Activated naive CD8-positive, alpha-beta T cell treated with anti-CD3 and anti-CD28 coated beads, Interleukin-2, amount 50 U/mL, for 24 hours (primary cell): ENCODE measurements at regions not wholly inside any gene's neighbourhood (a gene's known extent, or its start where the extent isn't known, plus 50 kb on each side); places are given as distances from the start of the nearest gene placed in this dataset.

Source experiments
- ATAC-seq: fragments of 150-1000 bp; cut with Tn5 transposase; one replicate; pipeline ENCODE4 v1.10.0; 2021
- DNase-seq: peaks from one replicate; pipeline ENCODE4 v3.0.0; 2021
- H3K27ac Mint-ChIP-seq: one replicate; pipeline ENCODE4 v1.8.0; 2021; ENCODE audit warnings: mild to moderate bottlenecking, mixed read lengths
- H3K27me3 Mint-ChIP-seq: one replicate; pipeline ENCODE4 v1.8.0; 2021; ENCODE audit warnings: mixed read lengths
- H3K36me3 Mint-ChIP-seq: one replicate; pipeline ENCODE4 v1.8.0; 2021; ENCODE audit warnings: low read depth, mixed read lengths
- H3K4me1 Mint-ChIP-seq: one replicate; pipeline ENCODE4 v1.8.0; 2021; ENCODE audit warnings: mixed read lengths
- H3K4me3 Mint-ChIP-seq: one replicate; pipeline ENCODE4 v1.8.0; 2021; ENCODE audit warnings: mild to moderate bottlenecking, moderate library complexity, mixed read lengths
- H3K9me3 Mint-ChIP-seq: one replicate; pipeline ENCODE4 v1.8.0; 2021; ENCODE audit warnings: mixed read lengths

- no peak overlapping the region for H3K27ac Mint-ChIP-seq
- H3K27me3 Mint-ChIP-seq = no peaks in the 10 kb centered on the region
- H3K4me1 Mint-ChIP-seq = peaks cover 2% of the 10 kb centered on the region
- ATAC-seq = no peak
- H3K9me3 Mint-ChIP-seq = peaks cover 7% of the 10 kb centered on the region
- no peaks in the 10 kb centered on the region for H3K36me3 Mint-ChIP-seq
- no peak overlapping the region for H3K4me3 Mint-ChIP-seq
- DNase-seq = no peak
These were observed 197.2 kb upstream of the ANO3 start for GRCh38 chr11:26134481-26135355.

DNA sequence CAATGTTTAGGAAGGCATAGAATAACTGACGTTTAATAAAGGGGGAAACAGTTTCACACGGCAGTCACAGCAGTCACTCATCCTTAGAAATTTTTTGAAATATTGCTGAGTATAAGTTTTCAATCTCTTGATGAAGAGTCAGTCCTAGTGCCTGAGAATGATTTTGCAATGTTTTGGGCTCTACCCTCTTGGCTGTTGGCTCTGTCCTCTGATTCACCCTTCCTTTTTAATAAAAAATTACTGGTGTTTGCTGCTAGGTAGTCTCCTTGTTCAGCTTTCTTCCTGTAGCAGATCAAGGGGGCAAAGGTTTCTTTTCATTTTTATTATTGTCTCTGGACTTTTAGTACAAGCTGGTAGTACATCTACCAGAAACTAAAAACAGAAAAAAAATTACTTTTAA, 194.3 kb upstream of the ANO3 start:
- no peak for DNase-seq
- ATAC-seq = no peak

GRCh38 chr11:26142891-26143290, 189.0 kb upstream of the ANO3 start:
- Mint-ChIP-seq H3K36me3 (no peaks in the 10 kb centered on the region), H3K4me1 (no peaks in the 10 kb centered on the region), H3K27me3 (no peaks in the 10 kb centered on the region), H3K27ac (no peak overlapping the region), H3K4me3 (no peak overlapping the region), H3K9me3 (no peaks in the 10 kb centered on the region)
- ATAC-seq (no peak), DNase-seq (no peak)

More for the DNA sequence above, 194.3 kb upstream of the ANO3 start:
- Mint-ChIP-seq H3K4me3 (no peak overlapping the region), H3K4me1 (peaks cover 2% of the 10 kb centered on the region), H3K27ac (no peak overlapping the region), H3K9me3 (no peaks in the 10 kb centered on the region), H3K27me3 (no peaks in the 10 kb centered on the region), H3K36me3 (no peaks in the 10 kb centered on the region)

DNA sequence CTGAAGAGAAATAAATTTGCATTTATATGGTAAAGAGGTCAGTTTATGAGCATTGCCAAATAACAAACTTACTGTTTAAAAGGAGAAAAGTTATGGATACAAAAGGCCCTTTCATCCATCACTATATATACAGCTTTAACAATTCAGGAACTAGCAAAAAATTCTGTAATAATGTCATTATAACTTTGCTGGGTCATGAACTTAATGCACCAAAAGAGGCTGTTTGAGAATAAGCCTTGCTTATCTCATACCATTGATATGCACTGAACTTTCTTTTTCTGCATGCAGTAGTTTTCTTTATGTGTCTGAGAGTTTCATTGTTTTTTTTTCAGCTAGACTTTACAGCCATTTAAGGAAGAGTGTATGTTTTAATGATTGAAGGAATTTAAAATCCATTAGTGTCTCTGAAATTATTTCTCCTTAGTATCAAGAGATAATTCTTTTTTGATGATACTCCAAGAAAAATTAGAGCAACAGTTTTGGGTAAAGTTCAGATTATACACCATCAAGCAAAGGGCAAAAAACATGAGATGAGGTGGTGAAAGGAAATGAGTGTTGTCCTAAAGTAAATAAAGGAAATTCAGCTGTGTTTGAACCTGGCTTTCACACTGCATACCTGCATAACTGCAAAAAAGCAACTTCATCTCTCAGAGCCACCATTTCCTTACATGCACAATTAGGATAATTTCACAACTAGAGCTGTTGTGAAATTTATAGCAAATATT, 188.2 kb upstream of the ANO3 start:
- DNase-seq (no peak), ATAC-seq (no peak)
- H3K4me1 Mint-ChIP-seq = no peaks in the 10 kb centered on the region
- no peaks in the 10 kb centered on the region for H3K9me3 Mint-ChIP-seq
- H3K27me3 Mint-ChIP-seq = no peaks in the 10 kb centered on the region
- no peak overlapping the region for H3K27ac Mint-ChIP-seq
- H3K4me3 Mint-ChIP-seq = no peak overlapping the region
- H3K36me3 Mint-ChIP-seq = no peaks in the 10 kb centered on the region

DNA sequence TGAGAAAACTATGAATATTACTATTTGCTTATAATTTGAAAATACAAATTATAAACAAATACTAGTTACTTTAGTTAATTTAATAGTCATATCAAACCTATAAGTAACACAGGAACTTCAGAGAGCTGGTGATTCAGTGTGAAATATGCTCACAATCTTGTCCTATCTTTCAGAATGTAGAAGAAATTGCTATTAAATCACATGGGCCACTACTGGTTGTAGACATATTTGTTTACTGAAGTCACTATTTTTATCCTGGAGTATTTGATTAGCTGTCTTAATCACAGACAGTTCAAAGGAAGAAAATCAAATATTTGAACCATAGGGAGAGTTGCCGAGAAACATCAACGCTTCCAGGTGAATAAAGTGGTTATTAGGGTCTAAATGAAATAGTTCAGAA, 187.6 kb upstream of the ANO3 start:
- no peak for DNase-seq
- Mint-ChIP-seq H3K27me3 (no peaks in the 10 kb centered on the region), H3K4me3 (no peak overlapping the region), H3K36me3 (no peaks in the 10 kb centered on the region), H3K4me1 (no peaks in the 10 kb centered on the region), H3K9me3 (no peaks in the 10 kb centered on the region), H3K27ac (no peak overlapping the region)
- no peak for ATAC-seq

DNA sequence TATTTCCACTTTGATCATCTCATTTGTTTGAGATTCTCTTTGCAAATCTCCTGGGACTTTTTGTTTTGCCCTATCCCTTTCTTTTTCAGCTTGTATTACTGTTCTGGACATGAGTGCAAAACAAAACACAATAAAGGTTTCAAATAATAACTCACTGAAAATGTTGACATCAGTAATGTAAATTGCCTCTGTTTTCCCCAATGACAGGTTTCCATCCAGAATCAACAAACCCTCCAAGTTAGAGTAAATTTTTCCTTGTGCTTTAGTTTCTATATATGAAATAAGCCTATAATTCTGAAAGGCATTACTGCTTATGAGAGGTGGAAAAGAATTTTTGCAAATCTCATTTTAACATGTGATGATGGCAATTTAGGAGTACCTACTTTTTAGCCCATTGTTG, 187.0 kb upstream of the ANO3 start:
- no peak overlapping the region for H3K4me3 Mint-ChIP-seq
- no peaks in the 10 kb centered on the region for H3K27me3 Mint-ChIP-seq
- no peak for ATAC-seq
- no peaks in the 10 kb centered on the region for H3K4me1 Mint-ChIP-seq
- H3K27ac Mint-ChIP-seq = no peak overlapping the region
- DNase-seq = no peak
- H3K36me3 Mint-ChIP-seq = no peaks in the 10 kb centered on the region
- H3K9me3 Mint-ChIP-seq = no peaks in the 10 kb centered on the region

DNA sequence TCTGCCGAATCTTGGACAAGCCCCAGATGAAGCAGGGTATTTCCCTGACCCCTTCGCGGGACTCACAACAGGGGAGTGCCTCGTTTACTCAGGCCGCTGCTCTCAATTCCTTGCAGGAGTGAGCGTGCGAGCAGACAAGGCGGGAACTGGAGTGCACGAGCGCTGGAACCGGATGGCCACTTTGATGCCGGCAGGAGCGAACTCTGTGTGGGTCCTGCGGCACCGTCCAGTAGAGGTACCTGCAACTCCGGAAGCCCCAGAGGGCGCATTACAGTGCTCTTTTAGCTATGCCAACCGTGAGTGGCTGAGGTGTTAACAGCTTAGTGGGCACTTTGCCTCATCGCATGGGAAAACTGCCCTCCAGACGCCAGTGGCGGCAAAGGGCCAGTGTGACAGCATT, 182.3 kb upstream of the ANO3 start:
- Mint-ChIP-seq H3K27me3 (no peaks in the 10 kb centered on the region), H3K36me3 (no peaks in the 10 kb centered on the region), H3K9me3 (no peaks in the 10 kb centered on the region), H3K27ac (no peak overlapping the region), H3K4me1 (no peaks in the 10 kb centered on the region), H3K4me3 (no peak overlapping the region)
- DNase-seq = no peak
- ATAC-seq = no peak

- ATAC-seq = no peak
- no peaks in the 10 kb centered on the region for H3K27me3 Mint-ChIP-seq
These were observed 181.9 kb upstream of the ANO3 start for GRCh38 chr11:26150031-26150430.

GRCh38 chr11:26158251-26158650, 173.7 kb upstream of the ANO3 start:
- no peak for ATAC-seq

More at GRCh38 chr11:26150031-26150430, 181.9 kb upstream of the ANO3 start:
- Mint-ChIP-seq H3K36me3 (no peaks in the 10 kb centered on the region), H3K9me3 (no peaks in the 10 kb centered on the region), H3K4me3 (no peak overlapping the region), H3K4me1 (no peaks in the 10 kb centered on the region), H3K27ac (no peak overlapping the region)
- no peak for DNase-seq

DNA sequence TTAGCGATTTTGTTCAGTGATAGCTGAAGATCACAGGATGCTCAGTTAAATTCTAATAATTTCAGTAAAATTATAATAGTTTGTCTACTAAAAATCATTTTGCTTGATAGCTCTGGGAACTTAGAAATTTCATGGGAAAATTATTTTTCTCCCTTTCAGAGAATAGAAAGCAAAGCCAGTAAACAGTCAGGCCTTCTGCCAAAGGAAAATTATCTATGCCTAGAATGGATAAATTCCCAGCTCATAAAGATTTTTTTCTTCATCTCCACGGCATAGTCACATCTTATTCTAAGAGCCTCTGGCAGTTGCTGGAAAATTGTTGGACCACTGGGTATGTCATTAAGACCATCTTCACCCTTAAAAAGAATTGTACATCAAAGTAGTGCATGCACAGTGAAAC, 169.6 kb upstream of the ANO3 start:
- Mint-ChIP-seq H3K4me1 (no peaks in the 10 kb centered on the region), H3K9me3 (no peaks in the 10 kb centered on the region), H3K4me3 (no peak overlapping the region), H3K36me3 (no peaks in the 10 kb centered on the region), H3K27ac (no peak overlapping the region), H3K27me3 (no peaks in the 10 kb centered on the region)
- DNase-seq (no peak), ATAC-seq (no peak)

More at GRCh38 chr11:26158251-26158650, 173.7 kb upstream of the ANO3 start:
- Mint-ChIP-seq H3K27me3 (no peaks in the 10 kb centered on the region), H3K36me3 (no peaks in the 10 kb centered on the region), H3K27ac (no peak overlapping the region), H3K4me3 (no peak overlapping the region), H3K4me1 (no peaks in the 10 kb centered on the region), H3K9me3 (no peaks in the 10 kb centered on the region)
- DNase-seq = no peak

- Mint-ChIP-seq H3K27ac (no peak overlapping the region), H3K4me1 (no peaks in the 10 kb centered on the region), H3K4me3 (no peak overlapping the region), H3K9me3 (peaks cover 1% of the 10 kb centered on the region), H3K36me3 (no peaks in the 10 kb centered on the region), H3K27me3 (no peaks in the 10 kb centered on the region)
- DNase-seq (no peak), ATAC-seq (no peak)
These were observed 145.5 kb upstream of the ANO3 start for GRCh38 chr11:26186389-26186788.

- H3K27ac Mint-ChIP-seq = no peak overlapping the region
- DNase-seq (no peak), ATAC-seq (no peak)
- H3K4me1 Mint-ChIP-seq = no peaks in the 10 kb centered on the region
- no peak overlapping the region for H3K4me3 Mint-ChIP-seq
- H3K9me3 Mint-ChIP-seq = peaks cover 4% of the 10 kb centered on the region
- no peaks in the 10 kb centered on the region for H3K36me3 Mint-ChIP-seq
- no peaks in the 10 kb centered on the region for H3K27me3 Mint-ChIP-seq
These were observed 144.3 kb upstream of the ANO3 start for GRCh38 chr11:26187639-26188038.

- Mint-ChIP-seq H3K9me3 (peaks cover 4% of the 10 kb centered on the region), H3K36me3 (no peaks in the 10 kb centered on the region), H3K27me3 (no peaks in the 10 kb centered on the region), H3K4me1 (no peaks in the 10 kb centered on the region), H3K4me3 (no peak overlapping the region), H3K27ac (no peak overlapping the region)
- no peak for DNase-seq
- ATAC-seq = no peak
These were observed 143.4 kb upstream of the ANO3 start for GRCh38 chr11:26188554-26188953.

DNA sequence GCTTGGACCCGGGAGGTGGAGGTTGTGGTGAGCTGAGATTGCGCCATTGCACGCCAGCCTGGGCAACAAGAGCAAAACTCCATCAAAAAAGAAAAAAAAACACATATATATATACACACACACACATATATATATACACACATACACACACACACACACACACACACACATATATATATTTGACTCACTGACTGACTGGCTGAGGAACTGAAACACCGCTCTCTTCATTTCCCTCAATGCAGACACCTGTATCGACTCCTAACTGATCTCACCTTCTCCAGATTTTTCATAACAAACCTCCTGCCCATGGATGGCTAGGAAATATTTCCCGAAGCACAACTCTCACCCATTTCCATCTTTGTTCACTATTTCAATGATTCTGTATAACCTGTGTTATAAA, 140.7 kb upstream of the ANO3 start:
- H3K36me3 Mint-ChIP-seq = no peaks in the 10 kb centered on the region
- no peak overlapping the region for H3K27ac Mint-ChIP-seq
- DNase-seq (no peak), ATAC-seq (no peak)
- no peaks in the 10 kb centered on the region for H3K4me1 Mint-ChIP-seq
- H3K27me3 Mint-ChIP-seq = no peaks in the 10 kb centered on the region
- H3K4me3 Mint-ChIP-seq = no peak overlapping the region
- H3K9me3 Mint-ChIP-seq = peaks cover 4% of the 10 kb centered on the region

DNA sequence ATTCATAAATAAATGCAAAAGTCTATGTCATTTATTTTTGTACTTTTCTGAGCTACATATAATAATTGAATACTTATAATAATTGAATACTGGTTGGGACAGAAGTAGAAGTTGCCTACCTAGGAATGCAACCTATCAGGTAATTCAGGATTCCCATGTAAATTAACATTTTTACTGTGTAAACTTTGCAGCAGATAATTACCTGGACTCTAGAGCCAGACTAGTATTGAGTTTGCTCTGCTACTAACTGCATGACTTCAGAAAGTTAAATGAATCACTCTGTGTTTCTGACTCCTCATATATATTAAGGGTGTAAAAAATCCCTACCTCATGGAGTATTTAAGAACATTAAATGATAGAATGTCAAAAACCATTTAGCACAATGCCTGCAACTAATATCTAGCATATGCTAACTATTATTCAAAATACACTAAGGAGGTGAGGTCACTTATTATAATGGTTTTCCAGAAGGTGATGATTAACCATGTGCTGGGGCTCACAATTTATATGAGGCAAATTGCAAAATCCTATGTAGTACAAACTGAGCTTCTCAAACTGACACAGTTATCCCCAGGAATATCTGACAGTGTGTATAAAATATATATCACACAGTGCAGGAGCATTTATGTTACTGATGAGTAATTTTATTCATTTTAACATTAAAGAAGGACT, 138.1 kb upstream of the ANO3 start:
- no peak overlapping the region for H3K27ac Mint-ChIP-seq
- peaks cover 11% of the 10 kb centered on the region for H3K9me3 Mint-ChIP-seq
- no peaks in the 10 kb centered on the region for H3K27me3 Mint-ChIP-seq
- no peaks in the 10 kb centered on the region for H3K4me1 Mint-ChIP-seq
- ATAC-seq (no peak), DNase-seq (no peak)
- H3K4me3 Mint-ChIP-seq = no peak overlapping the region
- no peaks in the 10 kb centered on the region for H3K36me3 Mint-ChIP-seq
